K562 (cell line): ENCODE measurements at regions not wholly inside any gene's neighbourhood (a gene's known extent, or its start where the extent isn't known, plus 50 kb on each side); places are given as distances from the start of the nearest gene placed in this dataset.

ENCODE experiments used
- CTCF ChIP-seq, 3 experiments: IDR thresholded peaks in 2 of 3; conservative IDR thresholded peaks in 1 of 3; 2 replicates each; pipeline ENCODE4 v1.5.1; 2011 to 2012; ENCODE audit warnings: low read length in 3 of 3, mild to moderate bottlenecking in 3 of 3, control low read depth in 2 of 3, improper control_type of control experiment in 1 of 3, inconsistent platforms in 1 of 3, low read depth in 1 of 3, mixed read lengths in 1 of 3, moderate library complexity in 1 of 3; ENCODE audit not compliant: insufficient read depth in 2 of 3
- DIDO1 ChIP-seq: fragments of 450-650 bp; IDR thresholded peaks from 2 replicates; pipeline ENCODE4 v1.6.1; 2016; ENCODE audit warnings: low read depth, missing biosample characterization, missing genetic modification characterization
- HMGN3 ChIP-seq: IDR thresholded peaks from 2 replicates; pipeline ENCODE4 v1.6.1; 2011; ENCODE audit warnings: borderline replicate concordance, low read depth, mild to moderate bottlenecking, mixed read lengths, low read length; ENCODE audit not compliant: insufficient read length; ENCODE audit errors: extremely low read depth
- JUND ChIP-seq, 2 experiments: IDR thresholded peaks; 2 replicates in 1 of 2; 3 replicates in 1 of 2; pipeline ENCODE4 v1.6.1; 2011; ENCODE audit warnings: borderline replicate concordance in 2 of 2, low read depth in 2 of 2, low read length in 2 of 2, improper control_type of control experiment in 1 of 2, missing biosample characterization in 1 of 2, missing genetic modification characterization in 1 of 2, missing genetic modification reagents in 1 of 2
- KLF10 ChIP-seq: fragments of 250-450 bp; sonication (Bioruptor Pico); IDR thresholded peaks from 2 replicates; pipeline ENCODE4 v1.6.1; 2021; ENCODE audit warnings: matching md5 sums
- PTBP1 ChIP-seq: fragments of 200-400 bp; formaldehyde crosslinking; IDR thresholded peaks from 2 replicates; pipeline ENCODE4 v1.6.1; 2017; ENCODE audit warnings: low read depth, low read length
- PURB ChIP-seq: sonication (generic); formaldehyde crosslinking; IDR thresholded peaks from 2 replicates; pipeline ENCODE4 v1.9.0; 2021; ENCODE audit warnings: low read depth, mild to moderate bottlenecking, missing genetic modification reagents
- SMAD2 ChIP-seq: fragments of 150-350 bp; IDR thresholded peaks from 2 replicates; pipeline ENCODE4 v1.6.1; 2014; ENCODE audit warnings: low read depth, mild to moderate bottlenecking, low read length
- ZBTB26 ChIP-seq: fragments of 450-650 bp; formaldehyde crosslinking; IDR thresholded peaks from 2 replicates; pipeline ENCODE4 v1.4.0; 2022; ENCODE audit warnings: missing genetic modification characterization
- ZNF407 ChIP-seq: fragments of 450-650 bp; IDR thresholded peaks from 2 replicates; pipeline ENCODE4 v1.6.1; 2016; ENCODE audit warnings: low read depth
- ZNF431 ChIP-seq: sonication (generic); formaldehyde crosslinking; IDR thresholded peaks from 2 replicates; pipeline ENCODE4 v1.8.0; 2022; ENCODE audit warnings: mild to moderate bottlenecking, missing genetic modification reagents
- ZNF655 ChIP-seq: fragments of 250-450 bp; sonication (Bioruptor Pico); IDR thresholded peaks from 2 replicates; pipeline ENCODE4 v1.5.0; 2021

GRCh38 chr1:115423776-115424175 lies 85.7 kb upstream of the NGF start:
- no peak for TF ChIP-seq DIDO1
- TF ChIP-seq JUND (IDR thresholded peaks at IDR 0.05; ENCODE audit: borderline replicate concordance, low read depth, low read length): no peak
- no peak for TF ChIP-seq JUND (tag; IDR thresholded peaks at IDR 0.05; ENCODE audit: borderline replicate concordance, low read depth, low read length)
- no peak for TF ChIP-seq ZNF431 (CRISPR knock-in tag)
- TF ChIP-seq HMGN3: no peak
- no peak for TF ChIP-seq KLF10 (CRISPR knock-in tag)
- TF ChIP-seq CTCF (IDR thresholded peaks at IDR 0.05 in 2 of 3, conservative IDR thresholded peaks at IDR 0.05 in 1 of 3; ENCODE audit: insufficient read depth in 2 of 3, low read depth in 1 of 3, low read length in 3 of 3): no peak
- TF ChIP-seq PTBP1: no peak
- TF ChIP-seq SMAD2: no peak
- no peak for TF ChIP-seq ZNF655 (CRISPR knock-in tag)
- no peak for TF ChIP-seq PURB (CRISPR knock-in tag)
- no peak for TF ChIP-seq ZNF407
- no peak for TF ChIP-seq ZBTB26
